ENCODE measurements at regions not wholly inside any gene's neighbourhood (a gene's known extent, or its start where the extent isn't known, plus 50 kb on each side); places are given as distances from the start of the nearest gene placed in this dataset.

DNA sequence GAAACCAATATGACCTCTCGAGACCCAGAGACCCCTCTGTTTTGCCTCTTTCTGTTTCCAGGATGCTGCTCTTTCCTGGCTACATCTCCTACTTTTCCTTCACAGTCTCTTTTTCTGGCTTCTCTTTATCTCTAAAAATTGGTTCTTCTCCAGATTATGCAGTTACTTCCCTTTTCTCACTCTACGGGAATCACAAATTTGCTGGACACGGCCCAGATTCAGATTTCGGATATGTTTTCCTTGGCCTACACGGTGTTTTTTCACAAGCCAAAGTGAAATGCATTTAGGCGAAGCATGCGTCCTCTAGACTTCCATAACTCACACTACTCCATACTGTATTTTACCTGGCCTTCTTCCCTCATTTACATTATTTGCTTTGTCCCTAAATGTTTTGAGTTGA lies 214.7 kb upstream of the MIR17HG start:
- Histone ChIP-seq H3K9ac (ENCODE audit: low read depth, low read length) (no peak overlapping the region), H3K9me3 (ENCODE audit: control insufficient read depth, insufficient read depth, low read length) (no peaks in the 10 kb centered on the region), H3K36me3 (ENCODE audit: insufficient read depth, low read length) (no peaks in the 10 kb centered on the region), H3K4me1 (ENCODE audit: insufficient read depth, low read length) (0 out of 2 replicates have a peak, but pooled peaks cover 3% of the 10 kb centered on the region)

DNA sequence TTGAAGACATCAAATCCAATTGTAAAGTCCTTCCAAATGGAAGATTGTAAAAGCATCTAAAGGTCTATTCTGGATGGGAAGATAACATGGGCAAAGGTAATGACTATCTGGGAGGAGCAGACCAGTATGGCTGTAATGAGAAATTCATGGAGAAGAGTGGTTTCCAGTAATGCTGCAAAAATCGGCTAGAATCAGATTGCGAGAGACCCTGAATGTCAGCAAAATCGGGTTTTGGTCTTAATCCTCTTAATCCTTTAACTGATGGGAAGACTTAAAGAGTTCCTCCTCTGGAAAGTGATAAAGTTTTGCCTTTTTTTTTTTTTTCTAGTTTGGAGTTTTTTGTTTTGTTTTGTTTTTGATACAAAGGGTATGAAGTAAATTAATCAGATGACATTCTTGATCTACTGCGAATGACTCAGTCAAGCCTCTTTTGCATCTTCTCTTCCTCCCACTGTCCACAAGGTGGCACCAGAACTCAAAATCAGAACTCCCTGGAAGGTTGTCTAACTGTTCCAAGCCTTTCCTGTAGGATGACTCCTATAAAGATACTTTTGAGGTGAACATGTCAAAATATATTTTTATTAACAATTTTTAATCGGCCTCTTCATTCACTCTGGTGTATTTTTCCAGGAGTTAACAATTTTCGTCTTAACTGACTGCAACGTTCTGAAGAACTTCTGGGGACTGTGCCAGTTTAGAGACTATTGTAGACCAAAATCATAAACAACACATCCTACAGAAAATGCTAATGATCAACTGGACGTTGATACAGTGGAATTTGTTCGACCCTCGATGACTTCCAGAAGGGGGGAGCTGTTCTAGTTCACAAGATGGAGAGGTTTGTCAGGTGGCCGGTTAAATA lies 213.3 kb upstream of the MIR17HG start:
- Histone ChIP-seq H3K36me3 (ENCODE audit: insufficient read depth, low read length) (no peaks in the 10 kb centered on the region), H3K9me3 (ENCODE audit: control insufficient read depth, insufficient read depth, low read length) (no peaks in the 10 kb centered on the region), H3K9ac (ENCODE audit: low read depth, low read length) (no peak overlapping the region), H3K4me1 (ENCODE audit: insufficient read depth, low read length) (peaks cover 10% of the 10 kb centered on the region; the same call in 1 of the 2 replicates)

DNA sequence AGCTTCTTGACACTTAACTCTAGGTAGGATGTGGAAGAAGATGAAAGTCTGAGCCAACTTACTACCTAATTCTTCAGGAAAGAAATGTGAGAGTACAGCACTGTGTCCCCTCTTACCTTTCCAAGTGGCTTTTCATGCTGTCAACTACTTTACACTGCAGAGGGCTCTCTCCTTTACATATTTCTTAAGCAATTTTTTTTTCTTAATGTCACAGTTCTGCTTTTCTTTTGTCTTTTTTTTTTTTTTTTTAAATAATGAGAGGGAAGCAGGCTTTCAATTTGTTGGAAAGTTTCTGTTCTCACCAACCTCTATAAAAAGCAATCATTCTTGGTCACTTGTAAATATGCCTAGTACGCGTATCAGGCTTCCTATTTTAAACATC lies 212.7 kb upstream of the MIR17HG start:
- Histone ChIP-seq H3K9me3 (ENCODE audit: control insufficient read depth, insufficient read depth, low read length) (no peaks in the 10 kb centered on the region), H3K36me3 (ENCODE audit: insufficient read depth, low read length) (no peaks in the 10 kb centered on the region), H3K4me1 (ENCODE audit: insufficient read depth, low read length) (peaks cover 16% of the 10 kb centered on the region; the same call in 1 of the 2 replicates), H3K9ac (ENCODE audit: low read depth, low read length) (no peak overlapping the region)

DNA sequence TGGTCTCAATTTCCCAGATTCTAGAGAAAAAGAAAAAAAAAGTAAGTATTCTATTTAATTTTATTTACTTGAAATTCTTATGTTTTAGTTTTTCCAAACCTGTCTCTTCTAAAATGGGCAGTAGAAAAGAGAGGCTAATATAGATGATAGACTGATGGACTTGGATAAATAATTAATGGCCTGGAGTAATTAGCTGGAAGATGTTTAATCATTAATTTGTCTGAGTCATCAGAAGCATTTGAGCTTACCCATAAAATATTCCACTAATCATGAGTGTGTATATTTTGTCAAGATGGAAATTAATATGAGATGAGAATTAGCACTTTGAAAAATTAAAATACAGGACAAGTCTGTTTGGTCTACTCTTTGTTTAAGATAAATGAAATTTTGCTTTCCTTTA lies 212.1 kb upstream of the MIR17HG start:
- H3K9ac ChIP-seq (ENCODE audit: low read depth, low read length), result no peak overlapping the region
- H3K36me3 ChIP-seq (ENCODE audit: insufficient read depth, low read length), result no peaks in the 10 kb centered on the region
- H3K9me3 ChIP-seq (ENCODE audit: control insufficient read depth, insufficient read depth, low read length), result no peaks in the 10 kb centered on the region
- H3K4me1 ChIP-seq (ENCODE audit: insufficient read depth, low read length), result peaks cover 20% of the 10 kb centered on the region; the same call in 1 of the 2 replicates

DNA sequence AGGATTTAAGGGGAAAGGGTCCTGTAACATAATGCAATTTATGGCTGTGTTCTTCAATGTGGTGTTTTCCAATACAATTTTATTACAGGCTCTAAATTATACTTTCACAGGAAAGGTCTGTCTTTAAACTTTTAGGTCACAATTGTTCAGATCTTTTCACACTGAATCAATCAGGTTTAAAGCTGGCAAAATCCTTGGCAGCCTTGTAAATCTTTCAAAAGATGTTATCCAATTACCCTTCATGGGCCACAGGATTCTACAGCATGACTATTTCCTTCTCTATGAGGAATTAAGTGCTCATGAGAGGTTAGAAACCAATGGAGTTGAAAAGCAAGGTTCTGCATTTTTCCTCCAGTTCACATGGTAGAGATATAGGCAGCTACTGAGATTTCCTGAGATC lies 211.5 kb upstream of the MIR17HG start:
- no peaks in the 10 kb centered on the region for H3K36me3 ChIP-seq (ENCODE audit: insufficient read depth, low read length)
- H3K4me1 ChIP-seq (ENCODE audit: insufficient read depth, low read length), result peaks cover 20% of the 10 kb centered on the region; the same call in 1 of the 2 replicates
- no peaks in the 10 kb centered on the region for H3K9me3 ChIP-seq (ENCODE audit: control insufficient read depth, insufficient read depth, low read length)
- H3K9ac ChIP-seq (ENCODE audit: low read depth, low read length), result no peak overlapping the region

DNA sequence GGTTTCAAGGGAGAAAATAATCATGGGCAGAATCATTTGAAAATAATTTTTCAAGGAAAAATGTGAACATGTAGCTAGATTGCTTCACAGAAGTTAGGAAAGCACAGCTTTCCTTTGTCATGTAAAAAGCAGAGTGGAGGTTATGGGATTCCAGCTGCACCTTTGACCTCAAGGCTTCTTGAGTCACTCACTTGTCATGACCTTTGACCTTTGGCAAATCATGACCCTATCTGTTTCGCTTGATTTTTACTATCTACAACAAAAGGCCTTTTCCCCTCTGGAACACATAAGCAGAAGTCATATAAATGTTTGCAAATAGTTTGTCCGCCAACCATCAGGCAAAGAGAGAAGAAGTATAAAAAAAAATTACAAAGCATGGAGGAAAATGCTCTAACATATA lies 210.7 kb upstream of the MIR17HG start:
- Histone ChIP-seq H3K9ac (ENCODE audit: low read depth, low read length) (no peak overlapping the region), H3K36me3 (ENCODE audit: insufficient read depth, low read length) (no peaks in the 10 kb centered on the region), H3K4me1 (ENCODE audit: insufficient read depth, low read length) (peaks cover 20% of the 10 kb centered on the region; the same call in 1 of the 2 replicates), H3K9me3 (ENCODE audit: control insufficient read depth, insufficient read depth, low read length) (no peaks in the 10 kb centered on the region)

DNA sequence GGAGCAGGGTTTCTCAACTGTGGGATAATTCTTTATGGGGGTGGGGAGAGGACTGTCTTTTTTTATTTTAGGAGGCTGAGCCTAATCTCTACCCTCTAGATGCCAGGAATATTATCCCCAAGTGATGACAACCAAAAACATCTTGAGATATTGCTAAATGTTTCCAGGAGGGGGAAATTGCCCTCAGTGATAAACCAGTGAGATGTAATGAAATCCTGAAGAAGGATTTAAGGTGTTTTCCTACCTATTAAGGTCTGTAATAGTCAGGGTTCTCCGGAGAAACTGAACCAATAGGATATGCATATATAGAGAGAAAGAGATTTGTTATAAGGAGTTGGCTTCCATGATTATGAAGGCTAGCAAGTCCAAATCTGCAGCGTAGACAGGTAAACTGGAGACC lies 208.3 kb upstream of the MIR17HG start:
- Histone ChIP-seq H3K36me3 (ENCODE audit: insufficient read depth, low read length) (no peaks in the 10 kb centered on the region), H3K9me3 (ENCODE audit: control insufficient read depth, insufficient read depth, low read length) (no peaks in the 10 kb centered on the region), H3K9ac (ENCODE audit: low read depth, low read length) (no peak overlapping the region), H3K4me1 (ENCODE audit: insufficient read depth, low read length) (peaks cover 25% of the 10 kb centered on the region; the same call in 1 of the 2 replicates)

DNA sequence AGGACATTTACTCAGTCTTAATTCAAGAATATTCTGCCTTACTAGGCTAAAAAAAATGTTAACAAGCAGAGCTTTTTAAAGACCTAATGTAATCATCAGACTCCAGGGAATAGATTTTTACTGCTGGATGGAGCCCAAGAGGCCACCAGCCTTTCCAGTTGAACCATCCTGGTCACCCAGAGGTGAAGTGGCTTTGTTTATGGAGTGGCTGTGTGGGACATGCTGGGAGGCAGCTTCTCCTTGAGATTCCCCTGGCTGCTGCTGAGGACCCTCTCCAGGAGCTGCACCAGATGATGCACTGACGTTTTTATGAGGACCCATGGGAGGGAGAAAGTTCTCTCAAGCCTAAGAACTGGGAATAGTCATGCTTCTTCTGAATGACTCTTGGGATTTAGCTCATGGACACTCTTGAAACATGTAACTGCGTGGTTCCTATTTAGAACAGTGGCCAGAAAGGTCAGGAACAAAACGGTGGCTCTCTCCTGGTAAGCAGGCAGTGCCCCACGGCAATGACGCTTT lies 205.9 kb upstream of the MIR17HG start:
- Histone ChIP-seq H3K9ac (ENCODE audit: low read depth, low read length) (no peak overlapping the region), H3K36me3 (ENCODE audit: insufficient read depth, low read length) (no peaks in the 10 kb centered on the region), H3K4me1 (ENCODE audit: insufficient read depth, low read length) (peaks cover 23% of the 10 kb centered on the region; the same call in 1 of the 2 replicates), H3K9me3 (ENCODE audit: control insufficient read depth, insufficient read depth, low read length) (no peaks in the 10 kb centered on the region)

DNA sequence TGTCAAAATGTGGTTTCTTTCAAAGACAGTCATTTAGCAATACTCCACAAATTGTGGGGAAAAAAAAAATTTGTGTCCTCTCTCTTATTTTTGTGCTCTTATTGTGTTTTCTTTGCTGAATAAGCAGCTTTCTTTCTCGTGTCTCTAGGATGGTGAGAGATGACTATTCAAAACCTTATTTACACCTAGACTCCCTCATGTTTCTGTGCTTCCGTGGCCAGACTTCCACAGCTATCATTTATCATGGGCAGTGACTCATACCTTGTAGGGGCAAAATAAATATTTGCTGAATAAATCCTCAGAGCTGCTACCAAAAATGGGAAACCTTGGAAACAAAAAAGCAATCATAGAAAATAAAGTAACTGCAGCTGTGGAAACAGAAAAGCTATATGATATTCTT lies 204.9 kb upstream of the MIR17HG start:
- Histone ChIP-seq H3K9me3 (ENCODE audit: control insufficient read depth, insufficient read depth, low read length) (no peaks in the 10 kb centered on the region), H3K9ac (ENCODE audit: low read depth, low read length) (no peak overlapping the region), H3K36me3 (ENCODE audit: insufficient read depth, low read length) (no peaks in the 10 kb centered on the region), H3K4me1 (ENCODE audit: insufficient read depth, low read length) (peaks cover 21% of the 10 kb centered on the region; the same call in 1 of the 2 replicates)

DNA sequence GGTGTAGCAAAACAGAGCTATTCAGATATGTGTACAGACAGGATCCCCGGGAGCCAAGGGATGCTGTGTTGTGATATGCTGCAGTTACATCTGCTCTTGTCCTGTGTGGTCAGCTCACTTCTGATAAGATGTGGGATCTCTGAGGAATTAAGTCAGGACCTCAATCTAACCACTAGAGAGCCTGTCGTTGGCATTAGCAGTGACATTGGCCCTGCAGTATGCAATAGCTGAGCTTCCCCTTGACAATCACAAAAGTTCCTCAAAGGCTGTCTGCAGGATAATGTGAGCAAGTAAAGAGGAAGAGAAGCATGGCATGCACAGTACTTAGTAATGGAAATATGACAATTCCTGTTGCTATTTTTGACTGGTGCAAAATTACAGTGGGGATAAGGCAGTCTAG lies 203.4 kb upstream of the MIR17HG start:
- Histone ChIP-seq H3K4me1 (ENCODE audit: insufficient read depth, low read length) (peaks cover 16% of the 10 kb centered on the region; the same call in 1 of the 2 replicates), H3K9me3 (ENCODE audit: control insufficient read depth, insufficient read depth, low read length) (no peaks in the 10 kb centered on the region), H3K36me3 (ENCODE audit: insufficient read depth, low read length) (no peaks in the 10 kb centered on the region), H3K9ac (ENCODE audit: low read depth, low read length) (no peak overlapping the region)

DNA sequence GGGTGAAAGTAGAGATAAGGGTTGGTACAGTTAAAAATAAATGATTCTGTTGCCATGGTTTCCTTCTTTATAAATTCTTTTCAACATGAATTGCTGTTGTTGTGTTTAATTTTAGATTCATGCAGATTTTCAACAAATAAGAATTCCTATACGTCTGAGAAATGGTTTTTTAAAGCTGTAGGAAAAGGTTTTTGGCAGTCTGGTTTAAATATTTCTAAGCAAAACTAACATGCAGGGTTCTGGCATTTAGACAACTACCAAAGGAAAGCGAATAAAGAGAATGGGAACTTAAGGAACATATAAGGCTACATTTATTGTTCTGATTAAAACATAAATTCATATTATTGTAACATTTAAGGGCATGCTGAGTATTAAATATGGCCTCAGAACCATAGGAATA lies 203.0 kb upstream of the MIR17HG start:
- peaks cover 11% of the 10 kb centered on the region; the same call in 1 of the 2 replicates for H3K4me1 ChIP-seq (ENCODE audit: insufficient read depth, low read length)
- no peak overlapping the region for H3K9ac ChIP-seq (ENCODE audit: low read depth, low read length)

DNA sequence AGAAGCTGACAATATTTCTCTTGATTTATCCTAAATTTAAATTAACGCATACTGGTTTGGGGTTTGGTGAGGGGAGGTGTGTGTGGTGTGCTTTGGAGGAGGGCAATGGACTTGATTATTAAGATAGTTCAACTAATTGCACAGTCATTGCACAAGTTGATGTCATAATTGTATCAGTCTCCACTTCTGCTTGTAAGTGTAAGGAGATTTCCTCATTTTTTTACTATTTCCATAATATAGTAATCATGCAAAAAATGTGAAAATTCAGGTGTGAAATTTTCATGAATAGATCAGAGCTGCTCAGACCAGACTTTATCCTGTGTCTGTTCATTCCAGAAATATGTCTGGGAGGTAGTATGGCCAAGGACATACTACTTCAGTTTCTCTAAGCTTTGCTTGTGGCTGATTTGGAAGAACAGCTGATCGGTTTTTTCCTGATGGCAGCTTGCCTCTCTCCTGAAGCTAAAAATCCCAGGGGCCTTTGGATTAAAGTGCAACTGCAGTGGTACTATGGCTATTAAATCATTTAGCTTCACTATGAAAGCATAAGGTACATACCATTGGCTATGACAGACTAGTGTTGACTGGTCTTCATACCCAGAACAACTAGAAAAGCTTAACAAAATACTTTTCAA lies 201.8 kb upstream of the MIR17HG start:
- no peaks in the 10 kb centered on the region for H3K9me3 ChIP-seq (ENCODE audit: control insufficient read depth, insufficient read depth, low read length)
- H3K4me1 ChIP-seq (ENCODE audit: insufficient read depth, low read length), result 0 out of 2 replicates have a peak, but pooled peaks cover 5% of the 10 kb centered on the region
- no peaks in the 10 kb centered on the region for H3K36me3 ChIP-seq (ENCODE audit: insufficient read depth, low read length)
- no peak overlapping the region for H3K9ac ChIP-seq (ENCODE audit: low read depth, low read length)

More for the DNA sequence above, 203.0 kb upstream of the MIR17HG start:
- H3K36me3 ChIP-seq (ENCODE audit: insufficient read depth, low read length), result no peaks in the 10 kb centered on the region
- no peaks in the 10 kb centered on the region for H3K9me3 ChIP-seq (ENCODE audit: control insufficient read depth, insufficient read depth, low read length)

DNA sequence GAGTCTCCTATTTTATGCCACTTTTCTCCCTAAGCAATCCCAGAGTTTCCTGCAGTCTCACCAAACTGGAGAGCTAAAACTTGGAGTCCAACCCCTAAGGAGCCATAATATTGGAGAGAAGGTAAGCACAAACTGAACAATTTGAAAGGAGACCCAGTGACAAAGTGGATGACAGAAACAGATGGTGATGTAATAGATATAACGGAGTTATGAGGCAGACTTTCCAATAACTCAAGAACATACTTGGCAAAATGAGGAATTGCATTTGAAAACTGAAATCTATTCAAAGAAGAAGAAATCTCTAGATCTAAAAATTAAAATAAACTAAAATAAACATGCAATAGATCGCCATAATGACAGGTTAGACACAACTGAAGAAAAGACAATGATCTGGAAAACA lies 200.9 kb upstream of the MIR17HG start:
- no peaks in the 10 kb centered on the region for H3K36me3 ChIP-seq (ENCODE audit: insufficient read depth, low read length)
- no peak overlapping the region for H3K9ac ChIP-seq (ENCODE audit: low read depth, low read length)
- H3K9me3 ChIP-seq (ENCODE audit: control insufficient read depth, insufficient read depth, low read length), result no peaks in the 10 kb centered on the region
- H3K4me1 ChIP-seq (ENCODE audit: insufficient read depth, low read length), result 0 out of 2 replicates have a peak, but pooled peaks cover 5% of the 10 kb centered on the region

DNA sequence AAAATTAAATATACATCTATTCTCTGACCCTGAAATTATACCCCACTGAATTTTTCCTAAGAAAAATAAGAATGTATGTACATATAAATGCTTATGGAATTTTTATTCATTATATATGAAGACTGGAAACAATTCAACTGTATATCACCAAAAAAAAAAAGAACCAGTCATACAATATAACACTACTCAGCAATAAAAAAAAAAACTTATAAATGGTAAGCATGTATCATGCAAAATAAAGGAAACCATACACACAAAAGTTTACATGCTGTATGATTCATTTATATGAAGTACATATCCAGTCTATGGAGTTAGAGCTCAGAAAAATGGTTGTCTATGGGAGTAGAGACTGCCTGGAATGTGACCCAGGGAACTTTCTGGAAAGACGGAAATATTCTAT lies 199.4 kb upstream of the MIR17HG start:
- H3K36me3 ChIP-seq (ENCODE audit: insufficient read depth, low read length), result no peaks in the 10 kb centered on the region
- H3K4me1 ChIP-seq (ENCODE audit: insufficient read depth, low read length), result no peaks in the 10 kb centered on the region; the same call in 1 of the 2 replicates
- H3K9ac ChIP-seq (ENCODE audit: low read depth, low read length), result no peak overlapping the region
- H3K9me3 ChIP-seq (ENCODE audit: control insufficient read depth, insufficient read depth, low read length), result no peaks in the 10 kb centered on the region

All from ES-I3 (cell line).